ENCODE measurements at regions not wholly inside any gene's neighbourhood (a gene's known extent, or its start where the extent isn't known, plus 50 kb on each side); places are given as distances from the start of the nearest gene placed in this dataset.
"Not testable (repeated sequence)": the region's sequence is repeated elsewhere in the genome, so short reads cannot be mapped to it uniquely, and the experiment has no call there.

DNA sequence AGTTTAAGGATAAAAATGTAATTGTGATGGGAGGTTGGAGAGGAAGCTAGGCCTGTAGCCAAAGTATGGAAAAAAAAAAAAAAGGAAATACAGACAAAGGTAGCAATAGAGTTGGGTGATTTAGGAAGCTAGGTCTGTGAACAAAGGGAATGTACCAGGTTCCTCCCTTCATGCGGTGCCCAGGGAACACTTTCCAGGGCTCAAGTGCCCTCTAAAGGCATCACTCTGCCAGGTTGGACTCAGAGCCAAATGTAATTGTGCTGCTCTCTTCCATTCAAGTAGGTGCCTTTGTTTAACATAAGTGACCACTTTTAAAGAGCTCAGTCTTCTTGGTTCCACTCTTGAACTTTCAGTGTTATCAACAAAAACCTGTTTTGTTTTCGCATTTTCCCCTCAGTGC lies 159.7 kb upstream of the AHI1 start:
- ATAC-seq: no peak

- ATAC-seq: no peak
These were observed 160.9 kb upstream of the AHI1 start for GRCh38 chr6:135658481-135658880.

DNA sequence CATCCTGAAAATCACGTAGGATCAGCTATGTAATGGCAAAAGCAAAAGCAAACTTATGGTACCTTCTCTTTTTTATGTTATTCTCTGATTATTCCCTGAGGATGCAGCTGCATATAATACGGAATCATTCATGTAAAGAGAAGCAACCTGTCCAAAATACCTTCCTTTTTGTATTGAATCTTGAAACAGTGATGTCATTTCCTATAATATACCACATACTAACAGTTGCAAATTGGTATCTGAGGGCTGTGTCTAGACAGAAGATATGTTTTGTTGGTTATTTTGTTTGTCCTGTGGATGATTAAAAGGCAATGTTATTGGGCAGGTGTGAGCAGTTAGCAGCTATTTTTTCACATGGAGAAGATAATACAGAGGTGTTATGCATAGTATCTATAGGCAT lies 161.4 kb upstream of the AHI1 start:
- no peak for ATAC-seq

DNA sequence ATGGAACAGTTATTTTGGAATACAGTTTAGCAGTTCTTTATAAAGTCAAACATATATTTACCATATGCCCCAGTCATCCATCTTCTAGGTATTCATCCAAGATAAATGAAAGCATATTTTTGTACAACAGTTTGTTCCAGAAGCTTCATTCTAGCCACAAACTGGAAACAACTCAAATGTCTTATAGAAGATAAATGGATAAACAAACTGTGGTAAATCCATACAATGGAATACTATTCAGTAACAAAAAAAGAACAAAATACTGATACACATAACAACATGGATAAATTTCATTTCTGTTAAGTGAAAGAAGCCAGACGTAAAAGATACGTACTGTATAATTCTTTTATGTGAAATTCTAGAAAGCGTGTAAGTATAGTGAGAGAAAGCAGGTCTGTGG lies 167.0 kb upstream of the AHI1 start:
- ATAC-seq: no peak

GRCh38 chr6:135665935-135666334 lies 168.4 kb upstream of the AHI1 start:
- ATAC-seq: peak; percentile 63

- peak; percentile 53 for ATAC-seq
These were observed 170.3 kb upstream of the AHI1 start for GRCh38 chr6:135667691-135668455.

- ATAC-seq: no peak
These were observed 174.7 kb upstream of the AHI1 start for GRCh38 chr6:135672256-135672655.

- ATAC-seq: no peak
These were observed 176.2 kb upstream of the AHI1 start for GRCh38 chr6:135673501-135674309.

DNA sequence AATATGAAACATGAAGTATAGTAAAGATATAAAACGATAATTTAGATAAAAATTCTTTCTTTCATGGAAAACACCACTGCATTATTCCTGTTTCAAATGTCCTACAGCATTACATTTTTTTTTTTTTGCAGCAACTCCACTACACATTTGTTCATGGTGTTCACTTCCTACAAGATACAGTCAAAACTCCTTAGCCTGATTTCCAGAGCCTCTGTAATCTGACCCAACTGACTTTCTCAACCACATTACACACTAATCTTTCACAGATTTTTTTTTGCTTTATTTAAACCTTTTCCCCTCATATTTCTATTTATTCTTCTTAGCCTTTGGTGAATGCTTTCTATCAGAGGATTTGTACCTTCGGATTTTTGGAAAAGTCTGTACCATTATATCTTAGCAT lies 176.5 kb upstream of the PDE7B start:
- ATAC-seq: no peak

DNA sequence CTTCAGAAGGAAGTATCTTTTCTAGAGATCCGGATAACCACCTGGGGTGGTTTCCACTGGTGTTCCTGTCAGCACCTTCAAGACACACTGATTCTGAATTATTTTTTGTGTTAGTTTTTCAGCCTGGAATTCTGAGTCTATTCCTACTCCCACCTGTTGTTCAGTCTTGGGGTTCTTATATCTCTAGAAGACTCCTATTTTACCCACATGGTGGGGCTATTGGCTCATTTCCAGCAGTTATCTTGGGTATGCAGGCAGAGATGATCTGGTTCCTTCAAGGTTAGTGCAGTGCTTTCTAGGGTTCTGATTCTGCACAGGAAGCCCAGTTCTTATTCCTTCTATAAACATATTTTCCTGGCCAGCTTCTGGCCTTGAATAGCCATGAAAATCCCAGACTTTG lies 175.6 kb upstream of the PDE7B start:
- ATAC-seq: no peak

- ATAC-seq: no peak
These were observed 170.3 kb upstream of the PDE7B start for GRCh38 chr6:135680964-135681913.

DNA sequence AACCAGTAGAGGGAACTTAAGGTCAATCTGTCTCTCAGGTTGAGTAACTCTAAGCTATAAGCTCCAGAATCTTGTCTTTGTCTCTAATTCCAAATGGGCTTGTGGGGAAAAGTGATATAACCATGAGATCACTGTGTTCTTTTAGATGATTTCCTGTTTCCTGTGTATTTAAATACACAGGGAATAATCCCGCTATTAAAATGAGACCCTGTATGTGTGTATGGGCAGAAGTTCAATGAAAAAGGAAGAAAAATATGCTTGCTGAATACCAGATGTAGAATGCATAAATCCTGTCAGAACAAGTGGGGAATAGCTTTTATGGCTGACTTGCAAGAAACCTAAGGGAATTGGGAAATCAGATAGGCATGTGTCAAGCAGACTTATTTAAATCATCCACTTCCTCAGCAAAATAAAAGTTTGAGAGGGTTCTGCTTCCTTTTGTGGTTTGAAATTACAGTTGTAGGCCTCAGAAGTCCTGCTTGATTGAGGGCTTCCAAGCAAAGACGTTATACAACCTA lies 164.7 kb upstream of the PDE7B start:
- ATAC-seq: peak; percentile 29

GRCh38 chr6:135688476-135688875 lies 163.0 kb upstream of the PDE7B start:
- not testable (repeated sequence) for ATAC-seq

GRCh38 chr6:135692426-135692825 lies 159.1 kb upstream of the PDE7B start:
- no peak for ATAC-seq

DNA sequence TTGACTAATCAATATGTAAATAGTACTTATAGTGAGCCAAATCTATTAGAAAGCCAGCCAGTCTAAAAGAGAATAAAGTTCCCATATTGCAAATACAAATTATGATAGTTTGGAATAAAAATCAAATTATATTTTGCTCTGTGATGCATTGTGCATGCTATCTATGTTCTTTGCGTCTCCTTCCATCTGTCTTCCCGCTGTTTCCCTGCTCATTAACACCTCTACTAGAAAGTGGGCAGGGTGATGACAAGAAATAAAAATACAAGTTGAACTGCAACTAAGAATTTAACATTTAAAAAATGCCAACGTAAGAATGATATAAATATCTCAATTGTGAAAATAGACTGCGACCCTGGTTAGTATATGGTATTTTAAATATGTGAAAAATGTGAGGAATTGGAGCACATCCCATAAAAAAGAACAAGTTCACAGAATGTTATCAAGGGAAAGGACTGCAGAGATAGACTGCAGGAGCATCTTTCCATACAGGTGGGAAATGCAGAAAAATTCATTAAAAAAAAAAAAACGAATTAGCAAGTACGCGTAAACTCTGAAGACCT lies 157.6 kb upstream of the PDE7B start:
- ATAC-seq: no peak

GRCh38 chr6:135699705-135700104 lies 151.8 kb upstream of the PDE7B start:
- ATAC-seq: no peak

DNA sequence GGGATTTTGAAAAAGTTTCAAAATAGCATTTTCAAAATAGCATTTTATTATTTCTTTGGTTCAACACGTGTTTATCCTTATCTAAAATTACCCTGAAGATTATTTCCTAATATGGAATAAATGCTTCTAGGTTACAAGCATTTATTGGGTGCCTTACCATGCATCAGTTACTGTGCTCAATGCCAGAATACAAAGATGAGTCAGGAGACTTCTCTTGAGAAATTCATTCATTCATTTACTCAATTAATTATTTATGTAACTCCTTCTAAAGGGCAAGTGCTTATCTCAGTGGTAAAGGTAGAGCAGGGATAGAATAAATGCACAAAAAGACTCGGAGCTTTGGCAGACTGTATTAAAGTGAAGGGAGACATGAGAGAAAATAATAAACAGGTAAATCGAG lies 150.1 kb upstream of the PDE7B start:
- ATAC-seq: no peak

DNA sequence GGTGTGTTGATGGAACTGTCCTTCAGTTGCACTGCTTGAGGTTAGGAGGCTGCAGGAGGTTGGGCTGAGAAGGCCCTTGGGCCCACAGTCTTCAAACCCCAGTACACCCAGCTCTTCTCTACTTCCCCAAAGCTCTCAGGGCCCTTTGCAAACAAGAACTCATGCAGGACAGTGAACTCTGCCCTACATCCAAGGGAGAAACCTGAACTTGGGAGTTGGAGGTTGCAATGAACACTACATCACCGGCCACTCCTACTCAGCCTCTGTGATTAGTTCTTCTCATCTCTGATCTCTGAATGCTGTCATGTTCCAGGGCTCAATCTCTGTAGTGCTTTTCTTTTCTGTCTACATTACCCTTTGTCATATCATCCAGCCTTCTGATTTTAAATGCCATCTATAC lies 148.5 kb upstream of the PDE7B start:
- no peak for ATAC-seq

DNA sequence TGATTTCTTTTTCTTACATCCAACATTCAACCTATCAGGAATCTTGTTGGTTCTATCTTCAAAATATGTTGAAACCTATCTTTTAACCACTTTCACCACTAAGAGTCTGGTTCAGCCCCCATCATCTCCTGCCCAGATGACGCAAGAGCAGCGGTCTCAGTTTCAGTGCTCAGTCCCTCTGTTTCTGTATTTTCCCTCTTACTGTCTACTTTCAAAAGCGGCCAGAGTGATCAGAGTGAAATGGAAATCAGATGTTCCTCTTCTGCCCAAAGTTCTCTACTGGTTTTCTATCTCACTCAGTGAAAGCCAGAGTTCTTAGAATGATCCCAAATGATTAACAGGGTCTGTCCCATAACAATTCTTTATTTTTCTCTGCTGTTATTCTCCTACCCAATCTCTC lies 147.9 kb upstream of the PDE7B start:
- ATAC-seq: no peak

DNA sequence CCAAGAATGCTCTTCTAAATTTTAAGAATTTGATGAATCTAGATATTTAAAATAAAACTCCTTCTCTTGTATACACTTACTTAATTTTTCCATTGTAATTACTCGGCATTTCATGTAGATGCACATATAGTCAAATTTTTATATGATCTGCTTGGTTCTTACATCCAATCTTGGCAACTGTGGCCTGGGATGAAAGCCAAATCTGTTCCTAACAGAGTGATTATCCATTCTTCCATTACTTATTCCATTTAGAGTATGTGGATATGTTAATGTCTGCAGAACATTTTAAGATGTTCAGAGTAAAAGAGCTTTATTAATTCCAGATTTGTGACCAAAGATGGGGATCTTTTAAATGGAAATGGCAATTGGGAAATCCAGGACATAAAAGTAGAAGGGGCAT lies 144.1 kb upstream of the PDE7B start:
- no peak for ATAC-seq

DNA sequence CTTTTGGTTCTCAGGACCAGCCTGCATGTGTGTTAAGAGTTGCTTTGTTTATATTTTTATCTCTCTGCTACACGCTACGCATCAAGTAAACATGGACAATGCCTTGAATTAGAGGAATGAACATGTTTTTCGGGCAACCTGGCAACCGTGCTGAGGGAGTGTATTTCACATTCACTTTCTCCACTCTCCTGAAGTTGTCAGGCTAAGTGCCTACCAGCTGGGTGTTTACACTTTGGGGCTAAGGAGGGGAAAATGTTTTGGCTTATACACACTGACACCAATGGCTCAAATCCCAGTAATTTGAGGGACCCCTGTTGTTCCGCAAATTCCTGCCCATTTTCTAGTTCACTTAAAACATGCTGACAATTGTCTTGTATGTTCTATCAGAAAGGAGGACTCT lies 141.5 kb upstream of the PDE7B start:
- ATAC-seq: no peak

GRCh38 chr6:135722190-135722589 lies 129.3 kb upstream of the PDE7B start:
- ATAC-seq: no peak
